Aorta (tissue), 5 donors: ENCODE measurements at regions not wholly inside any gene's neighbourhood (a gene's known extent, or its start where the extent isn't known, plus 50 kb on each side); places are given as distances from the start of the nearest gene placed in this dataset.
"Not testable (repeated sequence)": the region's sequence is repeated elsewhere in the genome, so short reads cannot be mapped to it uniquely, and the experiment has no call there.

Experiments
- ATAC-seq: fragments of 200-7000 bp; cut with Tn5 transposase; one replicate; pipeline ENCODE4 v1.9.1; 2022; ENCODE audit warnings: moderate library complexity; ENCODE audit not compliant: low FRiP score
- DNase-seq, 2 donors: peaks; one replicate each; pipeline ENCODE4 v3.0.0-alpha.2; 2020
- H3K27ac ChIP-seq, 2 donors: one replicate each; pipeline ENCODE4 v1.5.1; 2013; ENCODE audit warnings: low read length in 2 of 2, mild to moderate bottlenecking in 2 of 2, moderate library complexity in 2 of 2, control low read depth in 1 of 2, inconsistent platforms in 1 of 2, low read depth in 1 of 2
- H3K27me3 ChIP-seq, 2 donors: one replicate each; pipeline ENCODE4 v1.6.1; 2013; ENCODE audit warnings: control low read depth in 1 of 2, low read length in 1 of 2, mild to moderate bottlenecking in 1 of 2, moderate library complexity in 1 of 2; ENCODE audit not compliant: insufficient read depth in 2 of 2, control insufficient read depth in 1 of 2
- H3K36me3 ChIP-seq, 2 donors: one replicate each; pipeline ENCODE4 v1.6.1; 2013; ENCODE audit warnings: control low read depth in 1 of 2, low read length in 1 of 2, mild to moderate bottlenecking in 1 of 2; ENCODE audit not compliant: insufficient read depth in 2 of 2, control insufficient read depth in 1 of 2
- H3K4me1 ChIP-seq, 2 donors: one replicate each; pipeline ENCODE4 v1.6.1; 2013; ENCODE audit warnings: low read length in 2 of 2, control low read depth in 1 of 2, mild to moderate bottlenecking in 1 of 2, moderate library complexity in 1 of 2; ENCODE audit not compliant: insufficient read depth in 2 of 2, control insufficient read depth in 1 of 2
- H3K4me3 ChIP-seq, 2 donors: one replicate each; pipeline ENCODE4 v1.5.1; 2013; ENCODE audit warnings: low read length in 2 of 2, control low read depth in 1 of 2, mild to moderate bottlenecking in 1 of 2
- H3K9me3 ChIP-seq: one replicate; pipeline ENCODE4 v1.6.1; 2013; ENCODE audit warnings: mild to moderate bottlenecking, low read length; ENCODE audit not compliant: control insufficient read depth
- WGBS, 2 donors: extraction: QIAGEN DNeasy Blood & Tissue Kit; methylation state at CpG; one replicate each; pipeline ENCODE4 v1.1.7; 2013; 5-methylcytosine and 5-hydroxymethylcytosine counted together
- intact Hi-C, 2 donors: fragments of 100-400 bp; cut with DNase I; formaldehyde crosslinking; loops; one replicate each; pipeline versions ENCODE4 v1.14.2 to v1.15.0; 2022
- donor health status: healthy with polysubstance abuse.
- donor health status: Bipolar disorder and iron deficiency.
- donor health status: DM: no; HTN: no; CAD: no.
- donor health status: DM: no; HTN: no; CAD: no.
- donor health status: DM: yes; HTN: yes; CAD: no.

- H3K36me3 ChIP-seq, intact Hi-C loops, H3K27ac ChIP-seq, ATAC-seq, H3K27me3 ChIP-seq, DNase-seq, H3K4me3 ChIP-seq, H3K4me1 ChIP-seq, H3K9me3 ChIP-seq: not testable (repeated sequence)
- 91% methylated on average over 17 of the region's 17 CpGs for WGBS, 2 donors
Observed at GRCh38 chr18:14460364-14460763, 83.0 kb downstream of the POTEC start.

- intact Hi-C loops, H3K4me3 ChIP-seq, DNase-seq, ATAC-seq, H3K9me3 ChIP-seq, H3K36me3 ChIP-seq, H3K4me1 ChIP-seq, H3K27ac ChIP-seq, H3K27me3 ChIP-seq: not testable (repeated sequence)
- WGBS, 2 donors: 88 to 91% methylated on average over 23 of the region's 23 CpGs
Observed at GRCh38 chr18:14459826-14460225, 83.6 kb downstream of the POTEC start.

- H3K36me3 ChIP-seq, H3K4me1 ChIP-seq, H3K4me3 ChIP-seq, H3K9me3 ChIP-seq, H3K27me3 ChIP-seq, ATAC-seq, H3K27ac ChIP-seq, intact Hi-C loops: not testable (repeated sequence)
- peak; percentile 62 to 85 for DNase-seq
- WGBS, 2 donors: 13 to 23% methylated on average over 35 to 62 of the region's 62 CpGs
Observed at GRCh38 chr18:14458009-14458945, 85.1 kb downstream of the POTEC start.

GRCh38 chr18:14450637-14451009, 92.8 kb downstream of the POTEC start:
- H3K9me3 ChIP-seq, H3K27me3 ChIP-seq, H3K36me3 ChIP-seq, intact Hi-C loops, ATAC-seq, H3K27ac ChIP-seq, H3K4me1 ChIP-seq: not testable (repeated sequence)
- 1 to 3% methylated on average over 18 to 32 of the region's 46 CpGs for WGBS, 2 donors
- H3K4me3 ChIP-seq: peak overlapping the region in 1 of 2 donors; percentile 20
- peak in 1 of 2 donors; percentile 75 for DNase-seq

- ATAC-seq, H3K4me3 ChIP-seq, H3K9me3 ChIP-seq, intact Hi-C loops, H3K27me3 ChIP-seq, H3K27ac ChIP-seq, H3K36me3 ChIP-seq, H3K4me1 ChIP-seq: not testable (repeated sequence)
- peak in 1 of 2 donors; percentile 71 for DNase-seq
- WGBS, 2 donors: 7 to 11% methylated on average over 32 to 57 of the region's 60 CpGs
Observed at GRCh38 chr18:14449995-14450636, 93.3 kb downstream of the POTEC start.

GRCh38 chr18:14449062-14449461, 94.3 kb downstream of the POTEC start:
- H3K27ac ChIP-seq, ATAC-seq, H3K4me3 ChIP-seq, H3K36me3 ChIP-seq, H3K9me3 ChIP-seq, DNase-seq, H3K27me3 ChIP-seq, H3K4me1 ChIP-seq, intact Hi-C loops: not testable (repeated sequence)
- WGBS, 2 donors: 91 to 94% methylated on average over 8 to 12 of the region's 12 CpGs

- H3K4me1 ChIP-seq, ATAC-seq, H3K9me3 ChIP-seq, H3K36me3 ChIP-seq, intact Hi-C loops, H3K27ac ChIP-seq, DNase-seq, H3K4me3 ChIP-seq, H3K27me3 ChIP-seq: not testable (repeated sequence)
- 93 to 94% methylated on average over 4 of the region's 4 CpGs for WGBS, 2 donors
Observed at GRCh38 chr18:14447715-14448114, 95.7 kb downstream of the POTEC start.

- H3K27ac ChIP-seq, H3K36me3 ChIP-seq, H3K27me3 ChIP-seq, H3K4me1 ChIP-seq, H3K4me3 ChIP-seq, intact Hi-C loops, ATAC-seq, H3K9me3 ChIP-seq, DNase-seq: not testable (repeated sequence)
- 80 to 86% methylated on average over 2 to 4 of the region's 4 CpGs for WGBS, 2 donors
Observed at GRCh38 chr18:14435460-14435859, 107.9 kb downstream of the POTEC start.

- H3K36me3 ChIP-seq, intact Hi-C loops, H3K4me1 ChIP-seq, H3K27ac ChIP-seq, DNase-seq, H3K4me3 ChIP-seq, ATAC-seq, H3K9me3 ChIP-seq, H3K27me3 ChIP-seq: not testable (repeated sequence)
- WGBS, 2 donors: 86 to 89% methylated on average over 7 to 10 of the region's 10 CpGs
Observed at GRCh38 chr18:14432371-14432770, 111.0 kb downstream of the POTEC start.
